Neutrophil (primary cell): ENCODE measurements at regions not wholly inside any gene's neighbourhood (a gene's known extent, or its start where the extent isn't known, plus 50 kb on each side); places are given as distances from the start of the nearest gene placed in this dataset.

Experiments used
- H3K27ac ChIP-seq: fragments of 200-600 bp; sonication (generic); 2 replicates; pipeline ENCODE4 v1.5.1; 2016; ENCODE audit warnings: mild to moderate bottlenecking, moderate library complexity
- H3K27me3 ChIP-seq: fragments of 200-600 bp; sonication (generic); 2 replicates; pipeline ENCODE4 v1.6.0; 2016; ENCODE audit warnings: mild to moderate bottlenecking
- H3K36me3 ChIP-seq: fragments of 200-600 bp; sonication (generic); 2 replicates; pipeline ENCODE4 v1.5.1; 2017
- H3K4me1 ChIP-seq, 2 experiments: fragments of 200-600 bp in 1 of 2; sonication (generic) in 1 of 2; 1 replicate in 1 of 2; 2 replicates in 1 of 2; pipeline versions ENCODE4 v1.5.1 to v1.6.1; 2013 to 2016; ENCODE audit warnings: low read depth in 1 of 2, low read length in 1 of 2, mild to moderate bottlenecking in 1 of 2, moderate library complexity in 1 of 2; ENCODE audit not compliant: control insufficient read depth in 1 of 2, insufficient read depth in 1 of 2
- H3K4me3 ChIP-seq, 2 experiments: fragments of 200-600 bp in 1 of 2; sonication (generic) in 1 of 2; 1 replicate in 1 of 2; 2 replicates in 1 of 2; pipeline ENCODE4 v1.5.1; 2013 to 2016; ENCODE audit warnings: low read depth in 1 of 2, low read length in 1 of 2, mild to moderate bottlenecking in 1 of 2, moderate library complexity in 1 of 2
- H3K9me3 ChIP-seq: fragments of 200-600 bp; sonication (generic); 2 replicates; pipeline ENCODE4 v1.5.1; 2016
- CTCF ChIP-seq: fragments of 200-600 bp; sonication (generic); IDR thresholded peaks from 2 replicates; pipeline ENCODE4 v1.5.1; 2016; ENCODE audit warnings: antibody characterized with exemption

- Histone ChIP-seq H3K36me3 (no peaks in the 10 kb centered on the region), H3K27me3 (no peaks in the 10 kb centered on the region)
Observed at GRCh38 chr10:10489805-10490571, 527.7 kb upstream of the CELF2 start.

GRCh38 chr10:10490581-10490980 is 527.1 kb upstream of the CELF2 start:
- H3K36me3 ChIP-seq = no peaks in the 10 kb centered on the region

More at GRCh38 chr10:10489805-10490571, 527.7 kb upstream of the CELF2 start:
- no peak for TF ChIP-seq CTCF
- H3K27ac ChIP-seq = no peak overlapping the region
- H3K4me1 ChIP-seq = no peaks in the 10 kb centered on the region
- no peaks in the 10 kb centered on the region for H3K9me3 ChIP-seq
- H3K4me3 ChIP-seq = no peak overlapping the region

GRCh38 chr10:10492420-10492819 is 525.3 kb upstream of the CELF2 start:
- TF ChIP-seq CTCF = no peak

More at GRCh38 chr10:10490581-10490980, 527.1 kb upstream of the CELF2 start:
- H3K9me3 ChIP-seq = no peaks in the 10 kb centered on the region
- no peaks in the 10 kb centered on the region for H3K4me1 ChIP-seq
- H3K4me3 ChIP-seq = no peak overlapping the region
- H3K27me3 ChIP-seq = no peaks in the 10 kb centered on the region
- no peak overlapping the region for H3K27ac ChIP-seq
- no peak for TF ChIP-seq CTCF

GRCh38 chr10:10493833-10494232 is 523.8 kb upstream of the CELF2 start:
- no peaks in the 10 kb centered on the region for H3K9me3 ChIP-seq
- no peak overlapping the region for H3K4me3 ChIP-seq
- no peaks in the 10 kb centered on the region for H3K27me3 ChIP-seq
- H3K36me3 ChIP-seq = no peaks in the 10 kb centered on the region
- H3K4me1 ChIP-seq = no peaks in the 10 kb centered on the region
- TF ChIP-seq CTCF = no peak
- no peak overlapping the region for H3K27ac ChIP-seq

More at GRCh38 chr10:10492420-10492819, 525.3 kb upstream of the CELF2 start:
- no peaks in the 10 kb centered on the region for H3K36me3 ChIP-seq
- H3K9me3 ChIP-seq = no peaks in the 10 kb centered on the region
- H3K4me3 ChIP-seq = no peak overlapping the region
- no peaks in the 10 kb centered on the region for H3K4me1 ChIP-seq
- H3K27ac ChIP-seq = no peak overlapping the region
- H3K27me3 ChIP-seq = no peaks in the 10 kb centered on the region

GRCh38 chr10:10497245-10497644 is 520.4 kb upstream of the CELF2 start:
- no peak overlapping the region for H3K27ac ChIP-seq
- TF ChIP-seq CTCF = no peak
- no peak overlapping the region for H3K4me3 ChIP-seq
- no peaks in the 10 kb centered on the region for H3K36me3 ChIP-seq
- H3K4me1 ChIP-seq = no peaks in the 10 kb centered on the region
- no peaks in the 10 kb centered on the region for H3K9me3 ChIP-seq
- H3K27me3 ChIP-seq = no peaks in the 10 kb centered on the region
